ENCODE measurements at regions not wholly inside any gene's neighbourhood (a gene's known extent, or its start where the extent isn't known, plus 50 kb on each side); places are given as distances from the start of the nearest gene placed in this dataset.

DNA sequence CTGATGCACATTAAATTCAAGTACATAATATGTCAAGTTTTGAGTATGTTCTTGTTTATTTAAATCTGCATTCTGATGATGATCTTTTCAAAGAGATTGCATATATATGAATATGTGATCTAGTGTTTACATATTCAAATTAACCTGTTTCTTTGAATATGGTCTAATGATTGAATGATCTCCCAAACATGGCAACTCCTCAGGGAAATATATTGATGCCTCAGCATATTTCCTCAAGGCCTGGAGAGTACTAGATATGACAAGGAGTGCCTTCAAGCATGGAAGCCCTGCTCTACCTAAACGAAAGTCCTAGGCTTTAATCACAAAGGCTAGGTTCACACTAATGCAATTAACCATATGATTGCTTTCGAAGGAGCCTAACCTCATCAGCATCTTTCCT lies 532.8 kb downstream of the ZIC1 start:
- ChIA-PET POLR2A (no interaction called here), CTCF (no interaction called here)
- DNase-seq (ENCODE audit: extremely low spot score): no peak
- TF ChIP-seq ZNF384 (IDR thresholded peaks at IDR 0.05): no peak
- TF ChIP-seq HDGF (IDR thresholded peaks at IDR 0.05; ENCODE audit: borderline replicate concordance): no peak
- TF ChIP-seq FOXK2 (IDR thresholded peaks at IDR 0.05): no peak
- TF ChIP-seq L3MBTL2 (conservative IDR thresholded peaks at IDR 0.05): no peak
- TF ChIP-seq FOXA1 (IDR thresholded peaks at IDR 0.05): no peak
- no peak for TF ChIP-seq SP1 (IDR thresholded peaks at IDR 0.05)
- TF ChIP-seq, protein P1, sequence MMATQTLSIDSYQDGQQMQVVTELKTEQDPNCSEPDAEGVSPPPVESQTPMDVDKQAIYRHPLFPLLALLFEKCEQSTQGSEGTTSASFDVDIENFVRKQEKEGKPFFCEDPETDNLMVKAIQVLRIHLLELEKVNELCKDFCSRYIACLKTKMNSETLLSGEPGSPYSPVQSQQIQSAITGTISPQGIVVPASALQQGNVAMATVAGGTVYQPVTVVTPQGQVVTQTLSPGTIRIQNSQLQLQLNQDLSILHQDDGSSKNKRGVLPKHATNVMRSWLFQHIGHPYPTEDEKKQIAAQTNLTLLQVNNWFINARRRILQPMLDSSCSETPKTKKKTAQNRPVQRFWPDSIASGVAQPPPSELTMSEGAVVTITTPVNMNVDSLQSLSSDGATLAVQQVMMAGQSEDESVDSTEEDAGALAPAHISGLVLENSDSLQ (IDR thresholded peaks at IDR 0.05): no peak

DNA sequence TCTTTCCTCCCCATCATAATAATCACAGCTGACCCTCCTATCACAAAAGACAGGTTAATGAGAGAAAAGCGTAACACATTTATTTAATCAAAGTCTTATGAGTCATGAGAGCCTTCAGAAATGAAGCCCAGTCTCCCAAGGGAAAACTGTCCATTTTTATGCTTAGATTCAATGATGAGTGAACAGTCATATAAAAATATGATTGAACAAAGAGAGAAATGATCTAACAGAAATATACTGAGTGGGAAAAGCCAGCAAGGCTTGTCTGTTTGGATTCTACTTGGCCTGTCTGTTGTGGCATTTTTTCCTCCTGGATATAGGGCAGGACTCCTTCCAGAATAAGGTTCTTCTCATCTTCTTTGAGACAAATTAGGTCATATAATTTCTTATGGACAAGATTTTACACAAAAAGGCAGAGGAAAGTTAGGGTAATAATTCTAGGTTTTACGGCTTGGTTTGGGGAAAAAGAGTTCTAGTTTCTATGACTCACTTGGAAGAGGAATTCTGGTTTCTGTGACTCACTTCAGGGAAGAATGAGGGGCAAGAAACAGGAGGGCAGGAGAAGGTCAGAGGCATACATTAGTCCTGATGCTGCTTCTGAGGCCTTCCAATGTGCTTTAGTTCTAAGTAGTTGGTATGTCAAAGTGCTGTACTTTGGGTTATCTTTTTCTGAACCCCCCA lies 534.2 kb downstream of the ZIC1 start:
- TF ChIP-seq, protein P1 (IDR thresholded peaks at IDR 0.05): no peak
- TF ChIP-seq FOXK2 (IDR thresholded peaks at IDR 0.05) (no peak), BHLHE40 (IDR thresholded peaks at IDR 0.05; ENCODE audit: borderline replicate concordance) (no peak), FOXM1 (IDR thresholded peaks at IDR 0.05; ENCODE audit: borderline replicate concordance) (no peak), ZNF384 (IDR thresholded peaks at IDR 0.05) (no peak), LEF1 (IDR thresholded peaks at IDR 0.05; ENCODE audit: borderline replicate concordance) (no peak), SUZ12 (IDR thresholded peaks at IDR 0.05) (no peak), TARDBP (IDR thresholded peaks at IDR 0.05) (no peak), CTBP1 (IDR thresholded peaks at IDR 0.05; ENCODE audit: borderline replicate concordance) (no peak), ELF4 (IDR thresholded peaks at IDR 0.05) (no peak), ARNT (IDR thresholded peaks at IDR 0.05) (no peak)
- ChIA-PET POLR2A (no interaction called here), CTCF (no interaction called here)
- DNase-seq (ENCODE audit: extremely low spot score): no peak

- ChIA-PET POLR2A (no interaction called here), CTCF (interaction anchor here (1.0 kb wide), 1 partner anchor 10 kb away, joined by 6 read pairs; no protein-coding TSS in a partner anchor)
- no peak for TF ChIP-seq ZNF384 (IDR thresholded peaks at IDR 0.05)
- TF ChIP-seq SP1 (IDR thresholded peaks at IDR 0.05): no peak
- no peak for TF ChIP-seq ARNT (IDR thresholded peaks at IDR 0.05)
- TF ChIP-seq SUZ12 (IDR thresholded peaks at IDR 0.05): no peak
- no peak for TF ChIP-seq CTBP1 (IDR thresholded peaks at IDR 0.05; ENCODE audit: borderline replicate concordance)
- no peak for TF ChIP-seq LEF1 (IDR thresholded peaks at IDR 0.05; ENCODE audit: borderline replicate concordance)
- TF ChIP-seq FOXK2 (IDR thresholded peaks at IDR 0.05): no peak
- TF ChIP-seq, protein P1 (IDR thresholded peaks at IDR 0.05): no peak
- no peak for TF ChIP-seq ELF4 (IDR thresholded peaks at IDR 0.05)
- TF ChIP-seq NFRKB (IDR thresholded peaks at IDR 0.05): no peak
- TF ChIP-seq FOXA1 (IDR thresholded peaks at IDR 0.05): no peak
- TF ChIP-seq BHLHE40 (IDR thresholded peaks at IDR 0.05; ENCODE audit: borderline replicate concordance): no peak
- no peak for TF ChIP-seq TARDBP (IDR thresholded peaks at IDR 0.05)
- no peak for TF ChIP-seq L3MBTL2 (conservative IDR thresholded peaks at IDR 0.05)
- TF ChIP-seq FOXM1 (IDR thresholded peaks at IDR 0.05; ENCODE audit: borderline replicate concordance): no peak
- DNase-seq (ENCODE audit: extremely low spot score): peak; percentile 19
Observed at GRCh38 chr3:147945968-147946519, 536.9 kb downstream of the ZIC1 start.

- DNase-seq (ENCODE audit: extremely low spot score): no peak
- POLR2A ChIA-PET: no interaction called here
- TF ChIP-seq L3MBTL2 (conservative IDR thresholded peaks at IDR 0.05) (no peak), FOXM1 (IDR thresholded peaks at IDR 0.05; ENCODE audit: borderline replicate concordance) (no peak), SUZ12 (IDR thresholded peaks at IDR 0.05) (no peak), TARDBP (IDR thresholded peaks at IDR 0.05) (no peak), ZNF384 (IDR thresholded peaks at IDR 0.05) (no peak), CTBP1 (IDR thresholded peaks at IDR 0.05; ENCODE audit: borderline replicate concordance) (no peak), NFRKB (IDR thresholded peaks at IDR 0.05) (no peak), ELF4 (IDR thresholded peaks at IDR 0.05) (no peak), BHLHE40 (IDR thresholded peaks at IDR 0.05; ENCODE audit: borderline replicate concordance) (no peak), HDGF (IDR thresholded peaks at IDR 0.05; ENCODE audit: borderline replicate concordance) (no peak), LEF1 (IDR thresholded peaks at IDR 0.05; ENCODE audit: borderline replicate concordance) (no peak), SP1 (IDR thresholded peaks at IDR 0.05) (no peak), FOXA1 (IDR thresholded peaks at IDR 0.05) (no peak), FOXK2 (IDR thresholded peaks at IDR 0.05) (no peak)
- TF ChIP-seq, protein P1 (IDR thresholded peaks at IDR 0.05): no peak
- CTCF ChIA-PET: no interaction called here
Observed at GRCh38 chr3:147956615-147957014, 547.5 kb downstream of the ZIC1 start.

DNA sequence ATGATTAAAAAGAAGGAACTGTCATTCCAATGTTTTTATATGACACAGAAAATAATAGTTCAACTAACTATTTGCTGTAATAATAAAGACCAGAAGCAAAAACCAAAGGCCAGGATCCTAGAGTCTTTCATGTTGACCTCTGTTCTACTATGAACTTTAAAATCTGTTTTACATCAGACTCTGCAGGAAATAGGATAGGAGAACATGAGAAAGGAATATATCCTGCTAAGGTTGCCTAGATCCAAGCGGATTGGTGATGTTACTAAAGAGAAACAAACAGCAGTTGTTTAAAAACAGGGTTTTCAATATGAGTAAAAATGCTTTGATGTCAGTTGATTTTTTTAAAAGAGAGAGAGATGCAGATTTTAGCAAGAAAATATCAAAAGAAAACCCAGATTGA lies 549.6 kb downstream of the ZIC1 start:
- DNase-seq (ENCODE audit: extremely low spot score): no peak
- TF ChIP-seq ZNF384 (IDR thresholded peaks at IDR 0.05) (no peak), SUZ12 (IDR thresholded peaks at IDR 0.05) (no peak), BHLHE40 (IDR thresholded peaks at IDR 0.05; ENCODE audit: borderline replicate concordance) (no peak), FOXK2 (IDR thresholded peaks at IDR 0.05) (no peak), ARNT (IDR thresholded peaks at IDR 0.05) (no peak), ELF4 (IDR thresholded peaks at IDR 0.05) (no peak), FOXA1 (IDR thresholded peaks at IDR 0.05) (no peak)
- TF ChIP-seq, protein P1 (IDR thresholded peaks at IDR 0.05): no peak
- CTCF ChIA-PET: no interaction called here
- POLR2A ChIA-PET: no interaction called here

All from HEK293T (cell line).